ENCODE measurements at regions not wholly inside any gene's neighbourhood (a gene's known extent, or its start where the extent isn't known, plus 50 kb on each side); places are given as distances from the start of the nearest gene placed in this dataset.

GRCh38 chr15:35629766-35630165 lies 83.8 kb upstream of the DPH6 start:
- no peaks in the 10 kb centered on the region for H3K79me2 ChIP-seq (ENCODE audit: control insufficient read depth, low read length)
- H3K9me3 ChIP-seq (ENCODE audit: control insufficient read depth, insufficient read depth, low read length) = no peaks in the 10 kb centered on the region
- no peak overlapping the region for H3K4me3 ChIP-seq (ENCODE audit: low read length)
- H3K36me3 ChIP-seq (ENCODE audit: control insufficient read depth, low read length) = no peaks in the 10 kb centered on the region
- H3K27me3 ChIP-seq (ENCODE audit: control insufficient read depth, low read length) = no peaks in the 10 kb centered on the region
- no peak overlapping the region for H3K4me2 ChIP-seq (ENCODE audit: low read length)
- H3K9me2 ChIP-seq (replicated peaks; ENCODE audit: control insufficient read depth, low read length) = no peaks in the 10 kb centered on the region
- H3K4me1 ChIP-seq (ENCODE audit: control insufficient read depth, low read length) = peaks cover 8% of the 10 kb centered on the region
- no peaks in the 10 kb centered on the region for H3F3A ChIP-seq (ENCODE audit: control insufficient read depth, insufficient read depth)
- no peak overlapping the region for H3K27ac ChIP-seq (ENCODE audit: low read depth, low read length)
- H4K20me1 ChIP-seq (ENCODE audit: control insufficient read depth, insufficient read depth, low read depth, low read length) = no peaks in the 10 kb centered on the region
- TF ChIP-seq EZH2phosphoT487 (IDR thresholded peaks at IDR 0.05; ENCODE audit: borderline replicate concordance, low read length) (no peak), CTCF (IDR thresholded peaks at IDR 0.05; ENCODE audit: low read depth, low read length, poor library complexity, severe bottlenecking) (no peak)

GRCh38 chr15:35630532-35630931 lies 84.6 kb upstream of the DPH6 start:
- no peaks in the 10 kb centered on the region for H4K20me1 ChIP-seq (ENCODE audit: control insufficient read depth, insufficient read depth, low read depth, low read length)
- no peak overlapping the region for H3K4me2 ChIP-seq (ENCODE audit: low read length)
- no peaks in the 10 kb centered on the region for H3K27me3 ChIP-seq (ENCODE audit: control insufficient read depth, low read length)
- H3K79me2 ChIP-seq (ENCODE audit: control insufficient read depth, low read length) = no peaks in the 10 kb centered on the region
- no peak overlapping the region for H3K27ac ChIP-seq (ENCODE audit: low read depth, low read length)
- TF ChIP-seq EZH2phosphoT487 (IDR thresholded peaks at IDR 0.05; ENCODE audit: borderline replicate concordance, low read length) = no peak
- TF ChIP-seq CTCF (IDR thresholded peaks at IDR 0.05; ENCODE audit: low read depth, low read length, poor library complexity, severe bottlenecking) = no peak
- H3F3A ChIP-seq (ENCODE audit: control insufficient read depth, insufficient read depth) = no peaks in the 10 kb centered on the region
- no peaks in the 10 kb centered on the region for H3K9me2 ChIP-seq (replicated peaks; ENCODE audit: control insufficient read depth, low read length)
- H3K9me3 ChIP-seq (ENCODE audit: control insufficient read depth, insufficient read depth, low read length) = no peaks in the 10 kb centered on the region
- H3K36me3 ChIP-seq (ENCODE audit: control insufficient read depth, low read length) = no peaks in the 10 kb centered on the region
- H3K4me1 ChIP-seq (ENCODE audit: control insufficient read depth, low read length) = peaks cover 8% of the 10 kb centered on the region
- H3K4me3 ChIP-seq (ENCODE audit: low read length) = no peak overlapping the region

GRCh38 chr15:35630985-35631384 lies 85.0 kb upstream of the DPH6 start:
- H3K79me2 ChIP-seq (ENCODE audit: control insufficient read depth, low read length) = no peaks in the 10 kb centered on the region
- no peak for TF ChIP-seq CTCF (IDR thresholded peaks at IDR 0.05; ENCODE audit: low read depth, low read length, poor library complexity, severe bottlenecking)
- TF ChIP-seq EZH2phosphoT487 (IDR thresholded peaks at IDR 0.05; ENCODE audit: borderline replicate concordance, low read length) = no peak

GRCh38 chr15:35633677-35634076 lies 87.7 kb upstream of the DPH6 start:
- Histone ChIP-seq H3K9me2 (replicated peaks; ENCODE audit: control insufficient read depth, low read length) (no peaks in the 10 kb centered on the region), H3K27me3 (ENCODE audit: control insufficient read depth, low read length) (no peaks in the 10 kb centered on the region), H3K27ac (ENCODE audit: low read depth, low read length) (no peak overlapping the region), H3K4me1 (ENCODE audit: control insufficient read depth, low read length) (peaks cover 8% of the 10 kb centered on the region), H3K9me3 (ENCODE audit: control insufficient read depth, insufficient read depth, low read length) (no peaks in the 10 kb centered on the region), H4K20me1 (ENCODE audit: control insufficient read depth, insufficient read depth, low read depth, low read length) (no peaks in the 10 kb centered on the region), H3K4me3 (ENCODE audit: low read length) (no peak overlapping the region), H3F3A (ENCODE audit: control insufficient read depth, insufficient read depth) (no peaks in the 10 kb centered on the region), H3K4me2 (ENCODE audit: low read length) (no peak overlapping the region), H3K36me3 (ENCODE audit: control insufficient read depth, low read length) (no peaks in the 10 kb centered on the region), H3K79me2 (ENCODE audit: control insufficient read depth, low read length) (no peaks in the 10 kb centered on the region)
- TF ChIP-seq CTCF (IDR thresholded peaks at IDR 0.05; ENCODE audit: low read depth, low read length, poor library complexity, severe bottlenecking) = no peak
- no peak for TF ChIP-seq EZH2phosphoT487 (IDR thresholded peaks at IDR 0.05; ENCODE audit: borderline replicate concordance, low read length)

More at GRCh38 chr15:35630985-35631384, 85.0 kb upstream of the DPH6 start:
- Histone ChIP-seq H3K27ac (ENCODE audit: low read depth, low read length) (no peak overlapping the region), H3F3A (ENCODE audit: control insufficient read depth, insufficient read depth) (no peaks in the 10 kb centered on the region), H3K4me3 (ENCODE audit: low read length) (no peak overlapping the region), H4K20me1 (ENCODE audit: control insufficient read depth, insufficient read depth, low read depth, low read length) (no peaks in the 10 kb centered on the region), H3K9me3 (ENCODE audit: control insufficient read depth, insufficient read depth, low read length) (no peaks in the 10 kb centered on the region), H3K27me3 (ENCODE audit: control insufficient read depth, low read length) (no peaks in the 10 kb centered on the region), H3K4me1 (ENCODE audit: control insufficient read depth, low read length) (peaks cover 8% of the 10 kb centered on the region), H3K36me3 (ENCODE audit: control insufficient read depth, low read length) (no peaks in the 10 kb centered on the region), H3K4me2 (ENCODE audit: low read length) (no peak overlapping the region), H3K9me2 (replicated peaks; ENCODE audit: control insufficient read depth, low read length) (no peaks in the 10 kb centered on the region)
